AG08396 (cell line): ENCODE measurements at regions not wholly inside any gene's neighbourhood (a gene's known extent, or its start where the extent isn't known, plus 50 kb on each side); places are given as distances from the start of the nearest gene placed in this dataset.
"Not testable (repeated sequence)": the region's sequence is repeated elsewhere in the genome, so short reads cannot be mapped to it uniquely, and the experiment has no call there.

Source experiments
- DNase-seq: peaks from one replicate; pipeline ENCODE4 v3.0.0; 2012; ENCODE audit warnings: low spot score, mixed read lengths

GRCh38 chr2:100741880-100742276, 78.1 kb upstream of the NPAS2 start:
- DNase-seq: no peak

GRCh38 chr2:100742277-100743254, 77.4 kb upstream of the NPAS2 start:
- DNase-seq: peak; percentile 76

GRCh38 chr2:100743741-100744140, 76.2 kb upstream of the NPAS2 start:
- DNase-seq: no peak

- no peak for DNase-seq
Measured at GRCh38 chr2:100744184-100744583, 75.8 kb upstream of the NPAS2 start.

GRCh38 chr2:100744589-100744988, 75.3 kb upstream of the NPAS2 start:
- DNase-seq: no peak

- no peak for DNase-seq
Measured at GRCh38 chr2:100745604-100746003, 74.3 kb upstream of the NPAS2 start.

GRCh38 chr2:100747551-100747950, 72.4 kb upstream of the NPAS2 start:
- no peak for DNase-seq

GRCh38 chr2:100747996-100748615, 71.8 kb upstream of the NPAS2 start:
- DNase-seq: no peak

- no peak for DNase-seq
Measured at GRCh38 chr2:100748673-100749072, 71.3 kb upstream of the NPAS2 start.

GRCh38 chr2:100749771-100750542, 70.0 kb upstream of the NPAS2 start:
- DNase-seq: no peak

GRCh38 chr2:100751871-100752625, 67.9 kb upstream of the NPAS2 start:
- DNase-seq: not testable (repeated sequence)

GRCh38 chr2:100752628-100753333, 67.2 kb upstream of the NPAS2 start:
- peak; percentile 52 for DNase-seq

GRCh38 chr2:100753444-100753843, 66.5 kb upstream of the NPAS2 start:
- DNase-seq: no peak

GRCh38 chr2:100753881-100754280, 66.1 kb upstream of the NPAS2 start:
- no peak for DNase-seq

GRCh38 chr2:100754951-100755350, 65.0 kb upstream of the NPAS2 start:
- DNase-seq: no peak

- DNase-seq: no peak
Measured at GRCh38 chr2:100755441-100755840, 64.5 kb upstream of the NPAS2 start.

- no peak for DNase-seq
Measured at GRCh38 chr2:100756704-100757103, 63.2 kb upstream of the NPAS2 start.

- peak; percentile 62 for DNase-seq
Measured at GRCh38 chr2:100757621-100758394, 62.1 kb upstream of the NPAS2 start.

GRCh38 chr2:100759901-100760300, 60.0 kb upstream of the NPAS2 start:
- DNase-seq: no peak

GRCh38 chr2:100761365-100761764, 58.6 kb upstream of the NPAS2 start:
- DNase-seq: no peak
